Breast epithelium (tissue), 4 donors: ENCODE measurements at regions not wholly inside any gene's neighbourhood (a gene's known extent, or its start where the extent isn't known, plus 50 kb on each side); places are given as distances from the start of the nearest gene placed in this dataset.

ENCODE experiments used
- DNase-seq, 2 donors: peaks; one replicate each; pipeline ENCODE4 v3.0.0-alpha.2; 2019; ENCODE audit warnings: low spot score in 2 of 2
- H3K27ac ChIP-seq, 2 donors: fragments of 200-600 bp; sonication (generic) in 1 of 2; one replicate each; pipeline ENCODE4 v1.5.1; 2016 to 2019; ENCODE audit warnings: mild to moderate bottlenecking in 1 of 2
- H3K27me3 ChIP-seq, 2 donors: fragments of 200-600 bp; sonication (generic) in 1 of 2; one replicate each; pipeline versions ENCODE4 v1.5.1 to v1.6.0; 2017 to 2019; ENCODE audit warnings: control low read depth in 1 of 2, mild to moderate bottlenecking in 1 of 2
- H3K36me3 ChIP-seq: fragments of 200-600 bp; one replicate; pipeline ENCODE4 v1.5.1; 2019
- H3K4me1 ChIP-seq, 2 donors: fragments of 200-600 bp; sonication (generic); one replicate each; pipeline ENCODE4 v1.5.1; 2016 to 2019; ENCODE audit warnings: control low read depth in 1 of 2
- H3K4me3 ChIP-seq, 3 donors: fragments of 200-600 bp; sonication (generic); 1 replicate in 2 of 3; 2 replicates in 1 of 3; pipeline ENCODE4 v1.5.1; 2016 to 2019; ENCODE audit warnings: mild to moderate bottlenecking in 3 of 3, moderate library complexity in 2 of 3
- H3K9me3 ChIP-seq, 2 donors: fragments of 200-600 bp; sonication (generic) in 1 of 2; one replicate each; pipeline ENCODE4 v1.5.1; 2016 to 2019; ENCODE audit warnings: control low read depth in 1 of 2
- CTCF ChIP-seq, 3 donors: fragments of 450-650 bp; IDR thresholded peaks; one replicate each; pipeline ENCODE4 v1.5.1; 2016 to 2017; ENCODE audit warnings: antibody characterized with exemption in 3 of 3, mild to moderate bottlenecking in 3 of 3, moderate library complexity in 3 of 3
- POLR2A ChIP-seq: fragments of 450-650 bp; IDR thresholded peaks from one replicate; pipeline ENCODE4 v1.6.1; 2016; ENCODE audit warnings: antibody characterized with exemption, mild to moderate bottlenecking, moderate library complexity
- POLR2AphosphoS5 ChIP-seq, 3 donors: sonication (generic); formaldehyde crosslinking; IDR thresholded peaks; one replicate each; pipeline ENCODE4 v1.6.1; 2017; ENCODE audit warnings: antibody characterized with exemption in 3 of 3
- intact Hi-C: fragments of 100-400 bp; cut with DNase I; formaldehyde crosslinking; loops from one replicate; pipeline ENCODE4 v1.15.1; 2023; ENCODE audit warnings: low total_unique reads

- Histone ChIP-seq H3K27ac (no peak overlapping the region), H3K36me3 (no peaks in the 10 kb centered on the region), H3K9me3 (no peaks in the 10 kb centered on the region), H3K4me3 (no peak overlapping the region), H3K4me1 (no peaks in the 10 kb centered on the region), H3K27me3 (no peaks in the 10 kb centered on the region)
- DNase-seq: no peak
- intact Hi-C loops: no loop called here
- TF ChIP-seq POLR2A (no peak), CTCF (IDR thresholded peaks at IDR 0.05) (no peak), POLR2AphosphoS5 (IDR thresholded peaks at IDR 0.05) (no peak)
Observed at GRCh38 chr11:91585035-91585801, 639.4 kb upstream of the FAT3 start.

- H3K9me3 ChIP-seq: no peaks in the 10 kb centered on the region
- intact Hi-C loops: no loop called here
- no peak overlapping the region for H3K27ac ChIP-seq
- no peak for TF ChIP-seq POLR2A
- no peak for TF ChIP-seq CTCF (IDR thresholded peaks at IDR 0.05)
- H3K36me3 ChIP-seq: no peaks in the 10 kb centered on the region
- no peaks in the 10 kb centered on the region for H3K4me1 ChIP-seq
- no peak for DNase-seq
- no peak overlapping the region for H3K4me3 ChIP-seq
- no peaks in the 10 kb centered on the region for H3K27me3 ChIP-seq
Observed at GRCh38 chr11:91563176-91563575, 661.4 kb upstream of the FAT3 start.

- H3K4me1 ChIP-seq: no peaks in the 10 kb centered on the region
- no peaks in the 10 kb centered on the region for H3K36me3 ChIP-seq
- no peak overlapping the region for H3K4me3 ChIP-seq
- no peak overlapping the region for H3K27ac ChIP-seq
- H3K27me3 ChIP-seq: no peaks in the 10 kb centered on the region
- H3K9me3 ChIP-seq: no peaks in the 10 kb centered on the region
- DNase-seq: no peak
- intact Hi-C loops: no loop called here
- no peak for TF ChIP-seq POLR2A
- no peak for TF ChIP-seq POLR2AphosphoS5 (IDR thresholded peaks at IDR 0.05)
- TF ChIP-seq CTCF (IDR thresholded peaks at IDR 0.05): no peak
Observed at GRCh38 chr11:91560434-91560833, 664.2 kb upstream of the FAT3 start.

GRCh38 chr11:91538065-91538464 lies 686.6 kb upstream of the FAT3 start:
- intact Hi-C loops: no loop called here
- no peak overlapping the region for H3K27ac ChIP-seq
- H3K4me3 ChIP-seq: no peak overlapping the region

More at GRCh38 chr11:91538065-91538464, 686.6 kb upstream of the FAT3 start:
- Histone ChIP-seq H3K36me3 (no peaks in the 10 kb centered on the region), H3K27me3 (no peaks in the 10 kb centered on the region), H3K4me1 (no peaks in the 10 kb centered on the region), H3K9me3 (peaks cover 0 to 7% of the 10 kb centered on the region in 2 donors)
- no peak for TF ChIP-seq POLR2AphosphoS5 (IDR thresholded peaks at IDR 0.05)
- no peak for TF ChIP-seq CTCF (IDR thresholded peaks at IDR 0.05)
- TF ChIP-seq POLR2A: no peak
- DNase-seq: no peak
